GM12891 (cell line): ENCODE measurements at regions not wholly inside any gene's neighbourhood (a gene's known extent, or its start where the extent isn't known, plus 50 kb on each side); places are given as distances from the start of the nearest gene placed in this dataset.

Experiments
- POLR2A ChIP-seq: IDR thresholded peaks from 2 replicates; pipeline ENCODE4 v1.6.1; 2011; ENCODE audit warnings: low read depth, low read length, control low read depth
- POLR2AphosphoS5 ChIP-seq: IDR thresholded peaks from 2 replicates; pipeline ENCODE4 v1.6.1; 2011; ENCODE audit warnings: low read depth, low read length, control low read depth
- SPI1 ChIP-seq: IDR thresholded peaks from 2 replicates; pipeline ENCODE4 v1.6.1; 2011; ENCODE audit warnings: low read depth, low read length, control low read depth

GRCh38 chr5:104764197-104764596 is 1201.6 kb upstream of the NUDT12 start:
- TF ChIP-seq POLR2AphosphoS5 (no peak), POLR2A (no peak), SPI1 (0 out of 2 replicates have a peak, but pooled peaks have one; percentile 2)
